T-cell (primary cell): ENCODE measurements at regions not wholly inside any gene's neighbourhood (a gene's known extent, or its start where the extent isn't known, plus 50 kb on each side); places are given as distances from the start of the nearest gene placed in this dataset.
A peak's percentile ranks its signal among the peaks of the same experiment; 100 is the strongest.

ENCODE experiments used
- ATAC-seq, 4 experiments: fragments of 200-7000 bp in 3 of 4; fragments of 150-1000 bp in 1 of 4; cut with Tn5 transposase; replicated peaks in 1 of 4; 1 replicate in 3 of 4; 2 replicates in 1 of 4; pipeline ENCODE4 v1.10.0; 2021; ENCODE audit warnings: moderate library complexity in 3 of 4, mild to moderate bottlenecking in 2 of 4, moderate number of reproducible peaks in 1 of 4
- CTCF ChIA-PET, 2 donors: fragments of 300-600 bp; sonication (Branson Sonifier 250); formaldehyde crosslinking; loops; one replicate each; lab custom pipeline; 2022; ENCODE audit warnings: antibody characterized with exemption in 2 of 2; lab: Charles Lee
- POLR2A ChIA-PET, 2 donors: fragments of 300-600 bp; sonication (Branson Sonifier 250); formaldehyde crosslinking; loops; one replicate each; lab custom pipeline; 2022; ENCODE audit warnings: antibody characterized with exemption in 2 of 2; lab: Charles Lee
- DNase-seq, 35 experiments: peaks; one replicate each; pipeline versions ENCODE4 v3.0.0 to v3.0.0-alpha.2; 2013 to 2023
- H3K27ac ChIP-seq: one replicate; pipeline ENCODE4 v1.5.1; 2013; ENCODE audit warnings: low read length
- H3K27me3 ChIP-seq, 2 experiments: replicated peaks in 1 of 2; 1 replicate in 1 of 2; 2 replicates in 1 of 2; pipeline versions ENCODE4 v1.6.1 to v1.7.0; 2013; ENCODE audit warnings: low read length in 1 of 2, mixed read lengths in 1 of 2; ENCODE audit not compliant: control insufficient read depth in 2 of 2, insufficient read depth in 2 of 2; ENCODE audit errors: extremely low read depth in 1 of 2
- H3K36me3 ChIP-seq, 2 donors: 1 replicate in 1 of 2; 2 replicates in 1 of 2; pipeline versions ENCODE4 v1.6.1 to v1.7.0; 2013; ENCODE audit warnings: low read length in 1 of 2; ENCODE audit not compliant: control insufficient read depth in 2 of 2, insufficient read depth in 1 of 2; ENCODE audit errors: extremely low read depth in 1 of 2
- H3K4me1 ChIP-seq, 2 experiments: 1 replicate in 1 of 2; 2 replicates in 1 of 2; pipeline versions ENCODE4 v1.6.1 to v1.7.0; 2013; ENCODE audit warnings: low read length in 2 of 2, mixed read lengths in 1 of 2; ENCODE audit not compliant: insufficient read depth in 2 of 2, control insufficient read depth in 1 of 2; ENCODE audit errors: extremely low read depth in 1 of 2
- H3K4me3 ChIP-seq, 2 donors: 1 replicate in 1 of 2; 2 replicates in 1 of 2; pipeline versions ENCODE4 v1.5.1 to v1.7.0; 2013; ENCODE audit warnings: mild to moderate bottlenecking in 2 of 2, low read length in 1 of 2, moderate library complexity in 1 of 2; ENCODE audit not compliant: control insufficient read depth in 1 of 2; ENCODE audit errors: extremely low read depth in 1 of 2
- H3K9me3 ChIP-seq: 2 replicates; pipeline ENCODE4 v1.7.0; 2013
- H3K27ac Mint-ChIP-seq, 2 donors: one replicate each; pipeline ENCODE4 v1.8.0; 2020 to 2021; ENCODE audit warnings: mild to moderate bottlenecking in 2 of 2, mixed read lengths in 2 of 2
- H3K27me3 Mint-ChIP-seq, 2 donors: one replicate each; pipeline ENCODE4 v1.8.0; 2021 to 2022; ENCODE audit warnings: mixed read lengths in 2 of 2
- H3K36me3 Mint-ChIP-seq: one replicate; pipeline ENCODE4 v1.8.0; 2021; ENCODE audit warnings: mixed read lengths
- H3K4me1 Mint-ChIP-seq, 3 donors: one replicate each; pipeline ENCODE4 v1.8.0; 2020 to 2022; ENCODE audit warnings: mixed read lengths in 3 of 3, mild to moderate bottlenecking in 1 of 3
- H3K4me3 Mint-ChIP-seq, 3 donors: one replicate each; pipeline ENCODE4 v1.8.0; 2020 to 2022; ENCODE audit warnings: mild to moderate bottlenecking in 3 of 3, mixed read lengths in 3 of 3, moderate library complexity in 3 of 3
- H3K9me3 Mint-ChIP-seq, 3 donors: one replicate each; pipeline ENCODE4 v1.8.0; 2020 to 2022; ENCODE audit warnings: mixed read lengths in 3 of 3
- WGBS: methylation state at CpG from one replicate; pipeline ENCODE4 v1.1.5; 2013; ENCODE audit warnings: missing lambda C conversion rate; ENCODE audit not compliant: insufficient coverage; 5-methylcytosine and 5-hydroxymethylcytosine counted together

- 78% methylated on average over 2 of the region's 2 CpGs for WGBS
- Mint-ChIP-seq H3K4me3 (no peak overlapping the region), H3K4me1 (peaks cover 47 to 49% (median 47%) of the 10 kb centered on the region in 3 donors), H3K9me3 (no peaks in the 10 kb centered on the region), H3K27ac (peak overlapping the region; percentile 51 to 79), H3K27me3 (no peaks in the 10 kb centered on the region), H3K36me3 (no peaks in the 10 kb centered on the region)
- no peak overlapping the region for H3K27ac ChIP-seq
- H3K27me3 ChIP-seq = no peaks in the 10 kb centered on the region
- H3K9me3 ChIP-seq = no peaks in the 10 kb centered on the region
- DNase-seq (no peak), ATAC-seq (no peak)
- H3K36me3 ChIP-seq = no peaks in the 10 kb centered on the region
- CTCF ChIA-PET = no interaction called here
- H3K4me3 ChIP-seq = no peak overlapping the region
- peaks cover 0 to 20% of the 10 kb centered on the region in 2 experiments for H3K4me1 ChIP-seq
- POLR2A ChIA-PET = no interaction called here
Measured at GRCh38 chr6:121649951-121650350, 214.5 kb downstream of the GJA1 start.

- no peak overlapping the region for H3K4me3 ChIP-seq
- Mint-ChIP-seq H3K4me1 (peaks cover 38 to 42% (median 38%) of the 10 kb centered on the region in 3 donors), H3K9me3 (no peaks in the 10 kb centered on the region), H3K36me3 (no peaks in the 10 kb centered on the region), H3K27me3 (no peaks in the 10 kb centered on the region), H3K4me3 (peak overlapping the region; percentile 18 to 66 (median 57)), H3K27ac (peak overlapping the region; percentile 87 to 90)
- ChIA-PET POLR2A (no interaction called here), CTCF (no interaction called here)
- no peak overlapping the region for H3K27ac ChIP-seq
- ATAC-seq (peak; percentile 72 to 99 (median 96)), DNase-seq (peak in 27 of 35 experiments; percentile 0 to 65 (median 15))
- no peaks in the 10 kb centered on the region for H3K9me3 ChIP-seq
- no peaks in the 10 kb centered on the region for H3K27me3 ChIP-seq
- peaks cover 0 to 20% of the 10 kb centered on the region in 2 experiments for H3K4me1 ChIP-seq
- no CpG with 5 or more reads among the region's 1 CpG for WGBS
- no peaks in the 10 kb centered on the region for H3K36me3 ChIP-seq
Measured at GRCh38 chr6:121651420-121651819, 216.0 kb downstream of the GJA1 start.

- no peaks in the 10 kb centered on the region for H3K27me3 Mint-ChIP-seq
- no peaks in the 10 kb centered on the region for H3K9me3 Mint-ChIP-seq
- peaks cover 38 to 42% (median 38%) of the 10 kb centered on the region in 3 donors for H3K4me1 Mint-ChIP-seq
- ChIA-PET POLR2A (interaction anchor here in 1 of 2 donors (0.6 kb wide), 1 partner anchor 278 kb away, joined by 3 read pairs; no protein-coding TSS in a partner anchor), CTCF (no interaction called here)
- H3K27ac Mint-ChIP-seq = peak overlapping the region; percentile 87 to 90
- Histone ChIP-seq H3K27ac (no peak overlapping the region), H3K9me3 (no peaks in the 10 kb centered on the region), H3K4me1 (peaks cover 0 to 20% of the 10 kb centered on the region in 2 experiments), H3K36me3 (no peaks in the 10 kb centered on the region), H3K27me3 (no peaks in the 10 kb centered on the region), H3K4me3 (no peak overlapping the region)
- peak overlapping the region in 1 of 3 donors; percentile 66 for H3K4me3 Mint-ChIP-seq
- ATAC-seq (no peak), DNase-seq (no peak)
- no peaks in the 10 kb centered on the region for H3K36me3 Mint-ChIP-seq
- no CpG with 5 or more reads among the region's 5 CpGs for WGBS
Measured at GRCh38 chr6:121652223-121652622, 216.8 kb downstream of the GJA1 start.

- H3K27me3 ChIP-seq = no peaks in the 10 kb centered on the region
- no peak overlapping the region for H3K4me3 ChIP-seq
- H3K36me3 ChIP-seq = no peaks in the 10 kb centered on the region
- ChIA-PET CTCF (no interaction called here), POLR2A (interaction anchor here in 1 of 2 donors (0.6 kb wide), 1 partner anchor 277 kb away, joined by 3 read pairs; no protein-coding TSS in a partner anchor)
- H3K4me1 Mint-ChIP-seq = peaks cover 36 to 42% (median 38%) of the 10 kb centered on the region in 3 donors
- no peak for DNase-seq
- WGBS = 87% methylated on average over 3 of the region's 7 CpGs
- peaks cover 0 to 20% of the 10 kb centered on the region in 2 experiments for H3K4me1 ChIP-seq
- no peaks in the 10 kb centered on the region for H3K9me3 Mint-ChIP-seq
- H3K4me3 Mint-ChIP-seq = peak overlapping the region in 1 of 3 donors; percentile 66
- H3K36me3 Mint-ChIP-seq = no peaks in the 10 kb centered on the region
- H3K27ac ChIP-seq = no peak overlapping the region
- no peaks in the 10 kb centered on the region for H3K27me3 Mint-ChIP-seq
- no peak for ATAC-seq
- no peaks in the 10 kb centered on the region for H3K9me3 ChIP-seq
- H3K27ac Mint-ChIP-seq = peak overlapping the region; percentile 87 to 90
Measured at GRCh38 chr6:121652726-121653623, 217.5 kb downstream of the GJA1 start.

- Mint-ChIP-seq H3K4me3 (no peak overlapping the region), H3K4me1 (peaks cover 36 to 42% (median 36%) of the 10 kb centered on the region in 3 donors), H3K36me3 (no peaks in the 10 kb centered on the region), H3K27me3 (no peaks in the 10 kb centered on the region), H3K9me3 (no peaks in the 10 kb centered on the region), H3K27ac (no peak overlapping the region)
- ATAC-seq = no peak
- H3K27ac ChIP-seq = no peak overlapping the region
- H3K4me3 ChIP-seq = no peak overlapping the region
- WGBS = 89% methylated on average over 7 of the region's 11 CpGs
- no peak for DNase-seq
- H3K9me3 ChIP-seq = no peaks in the 10 kb centered on the region
- no peaks in the 10 kb centered on the region for H3K36me3 ChIP-seq
- H3K4me1 ChIP-seq = peaks cover 0 to 20% of the 10 kb centered on the region in 2 experiments
- ChIA-PET CTCF (no interaction called here), POLR2A (no interaction called here)
- no peaks in the 10 kb centered on the region for H3K27me3 ChIP-seq
Measured at GRCh38 chr6:121653624-121654008, 218.2 kb downstream of the GJA1 start.

- Histone ChIP-seq H3K4me3 (no peak overlapping the region), H3K27ac (no peak overlapping the region), H3K36me3 (no peaks in the 10 kb centered on the region), H3K4me1 (peaks cover 0 to 3% of the 10 kb centered on the region in 2 experiments), H3K9me3 (no peaks in the 10 kb centered on the region), H3K27me3 (no peaks in the 10 kb centered on the region)
- no peak for ATAC-seq
- Mint-ChIP-seq H3K4me1 (peaks cover 5 to 8% (median 8%) of the 10 kb centered on the region in 3 donors), H3K36me3 (no peaks in the 10 kb centered on the region), H3K27ac (no peak overlapping the region), H3K9me3 (no peaks in the 10 kb centered on the region), H3K4me3 (no peak overlapping the region), H3K27me3 (no peaks in the 10 kb centered on the region)
- no peak for DNase-seq
- ChIA-PET CTCF (no interaction called here), POLR2A (no interaction called here)
Measured at GRCh38 chr6:121657972-121658371, 222.5 kb downstream of the GJA1 start.
